Gastrocnemius medialis (tissue), 4 donors: ENCODE measurements at regions not wholly inside any gene's neighbourhood (a gene's known extent, or its start where the extent isn't known, plus 50 kb on each side); places are given as distances from the start of the nearest gene placed in this dataset.

ENCODE experiments used
- CTCF ChIP-seq, 5 experiments: fragments of 450-650 bp in 3 of 5; fragments of 200-600 bp in 2 of 5; sonication (generic) in 2 of 5; IDR thresholded peaks in 4 of 5; conservative IDR thresholded peaks in 1 of 5; 1 replicate in 4 of 5; 2 replicates in 1 of 5; pipeline ENCODE4 v1.5.1; 2016 to 2019; ENCODE audit warnings: antibody characterized with exemption in 5 of 5, mild to moderate bottlenecking in 3 of 5, moderate library complexity in 3 of 5
- POLR2A ChIP-seq, 2 donors: fragments of 450-650 bp; IDR thresholded peaks; one replicate each; pipeline ENCODE4 v1.6.1; 2017; ENCODE audit warnings: antibody characterized with exemption in 2 of 2, mild to moderate bottlenecking in 2 of 2, moderate library complexity in 2 of 2

DNA sequence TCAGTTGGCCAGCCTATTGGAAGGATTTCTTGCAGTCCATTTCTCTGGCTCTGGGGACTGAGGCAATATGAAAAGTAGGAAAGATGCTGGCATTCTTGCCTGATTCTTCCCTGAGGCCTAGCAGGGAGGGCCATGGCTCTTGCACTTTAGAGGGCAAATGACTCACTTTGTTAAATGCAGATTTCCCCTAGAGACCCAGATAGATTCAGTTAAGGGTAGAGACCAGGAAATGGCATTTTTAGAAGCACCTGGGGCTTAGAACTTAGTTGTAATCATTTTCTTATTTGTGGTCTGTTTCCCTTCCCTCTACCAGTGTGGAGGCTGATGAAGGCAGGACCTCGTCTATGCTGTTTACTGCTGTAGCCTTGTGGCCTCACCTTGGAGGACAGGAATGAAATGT lies 112.8 kb upstream of the NR3C1 start:
- TF ChIP-seq CTCF (IDR thresholded peaks at IDR 0.05 in 4 of 5, conservative IDR thresholded peaks at IDR 0.05 in 1 of 5) (no peak), POLR2A (IDR thresholded peaks at IDR 0.05) (no peak)
